HG03095 (cell line): ENCODE measurements at regions not wholly inside any gene's neighbourhood (a gene's known extent, or its start where the extent isn't known, plus 50 kb on each side); places are given as distances from the start of the nearest gene placed in this dataset.

Experiments used
- ATAC-seq: cut with Tn5 transposase; IDR thresholded peaks from one replicate; pipeline ENCODE4 v1.9.1; 2021; ENCODE audit warnings: moderate library complexity; ENCODE audit not compliant: unreplicated experiment

- ATAC-seq = no peak
These were observed 976.8 kb upstream of the CRIM1 start for GRCh38 chr2:35378791-35379190.

DNA sequence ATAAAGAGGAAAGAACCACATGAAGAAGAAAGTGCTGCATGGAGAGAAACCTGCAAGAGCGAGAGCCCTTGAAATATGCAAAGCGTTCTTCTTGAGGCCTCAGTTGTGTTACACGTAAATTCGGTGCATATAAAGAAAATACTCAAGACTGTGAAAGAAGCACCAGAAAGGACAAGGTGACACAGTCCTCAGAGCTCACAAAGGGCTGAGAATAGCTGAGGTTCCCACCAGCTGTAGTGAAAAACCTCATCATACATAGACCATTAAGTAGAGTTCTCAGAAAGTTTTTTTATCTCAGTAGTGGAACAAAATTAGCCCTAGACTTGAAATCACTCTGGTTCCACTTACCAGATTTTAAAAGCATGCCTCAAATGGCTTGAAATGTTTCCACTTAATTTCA, 980.7 kb upstream of the CRIM1 start:
- ATAC-seq = no peak

DNA sequence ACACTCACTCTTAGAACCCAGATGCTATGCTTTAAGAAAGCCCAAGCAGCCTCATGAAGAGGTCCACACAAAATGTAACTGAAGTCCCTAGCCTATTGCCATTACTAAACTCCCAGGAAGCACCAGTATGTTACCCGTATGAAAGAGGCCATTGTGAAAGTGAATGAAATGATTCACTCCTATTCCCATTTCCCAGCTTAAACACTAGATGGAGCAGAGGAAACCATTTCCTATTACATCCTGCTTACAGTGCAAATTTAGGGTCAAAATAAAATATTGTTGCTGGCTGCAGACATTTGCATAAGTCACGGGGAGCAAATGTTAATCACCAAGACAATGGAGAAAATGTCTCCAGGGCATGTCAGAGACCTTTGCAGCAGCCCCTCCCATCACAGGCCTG, 989.7 kb upstream of the CRIM1 start:
- no peak for ATAC-seq

DNA sequence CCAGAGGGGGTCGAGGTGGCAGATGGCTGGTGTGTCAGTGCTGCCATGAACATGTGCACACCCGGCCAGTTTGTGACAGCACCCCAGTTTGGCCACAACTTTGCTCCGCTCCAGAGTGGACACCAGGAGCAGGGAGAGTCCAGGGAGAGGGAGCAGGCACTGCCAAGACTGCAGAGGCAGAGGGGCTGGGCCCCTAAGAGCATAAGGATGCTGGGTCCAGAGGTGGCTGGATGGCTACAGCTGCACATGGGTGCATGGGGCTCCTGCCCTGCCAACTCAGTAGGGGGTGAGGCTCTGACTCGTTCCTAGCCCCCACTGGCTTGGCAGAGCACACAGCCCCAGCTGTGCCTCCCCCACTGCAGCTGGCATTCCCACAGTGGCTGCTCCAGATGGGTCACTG, 999.2 kb upstream of the CRIM1 start:
- ATAC-seq = no peak

DNA sequence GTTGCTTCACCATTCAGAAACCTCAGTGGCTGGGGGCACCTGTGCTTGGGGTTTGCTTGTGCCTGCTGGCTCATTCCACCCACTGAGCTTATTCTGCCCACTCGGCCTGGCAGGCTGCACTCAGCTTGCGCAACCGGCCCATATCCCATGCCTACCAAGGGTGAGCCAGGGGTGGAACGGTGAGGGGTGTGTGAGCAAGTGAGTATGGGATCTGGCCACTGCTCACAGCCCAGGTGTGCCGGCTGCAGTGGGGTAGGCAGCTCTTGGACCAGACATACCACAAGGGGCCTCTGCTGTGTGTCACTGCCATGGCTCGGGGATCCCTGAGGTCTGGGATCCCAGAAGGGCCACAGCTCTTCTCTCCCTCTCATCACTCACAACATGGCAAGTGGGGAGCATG, 1000.5 kb upstream of the CRIM1 start:
- ATAC-seq = no peak

- no peak for ATAC-seq
These were observed 1008.0 kb upstream of the CRIM1 start for GRCh38 chr2:35347561-35347960.

DNA sequence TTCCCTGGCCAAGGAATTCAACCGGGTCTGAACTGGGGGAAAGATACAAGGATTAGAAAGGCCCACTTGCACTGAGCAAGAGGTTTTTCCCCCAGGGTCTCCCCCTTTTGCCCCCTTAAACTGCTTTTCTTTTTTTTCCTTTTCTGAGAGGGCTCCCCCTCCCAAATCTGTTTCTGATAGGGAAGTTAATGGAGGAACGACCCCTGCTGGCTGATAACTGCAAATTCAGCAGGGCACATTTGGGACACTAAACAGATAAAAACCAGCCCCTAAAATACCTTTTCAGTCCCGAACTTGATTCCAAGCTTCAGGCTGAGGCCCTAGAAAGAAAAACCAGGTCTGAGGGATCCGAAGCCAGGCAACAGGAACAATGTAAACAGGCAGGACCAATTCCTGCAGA, 1012.4 kb upstream of the CRIM1 start:
- ATAC-seq = no peak

- ATAC-seq = no peak
These were observed 1016.4 kb upstream of the CRIM1 start for GRCh38 chr2:35339211-35339610.

DNA sequence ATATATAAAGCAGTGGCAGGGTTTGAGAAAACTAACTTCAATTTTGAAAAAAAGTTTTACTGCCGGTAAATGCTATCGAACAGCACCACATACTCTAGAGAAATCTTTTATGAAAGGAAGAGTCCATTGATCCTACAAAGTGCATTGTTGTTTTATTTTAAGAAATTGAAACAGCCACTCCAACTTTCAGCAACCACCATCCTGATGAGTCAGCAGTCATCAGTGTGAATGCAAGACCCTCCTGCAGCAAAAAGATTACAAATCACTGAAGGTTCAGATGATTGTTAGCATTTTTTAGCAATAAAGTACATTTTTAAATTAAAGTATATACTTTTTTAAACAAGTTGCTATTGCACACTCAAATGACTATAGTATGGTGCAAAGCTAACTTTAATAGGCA, 1017.7 kb upstream of the CRIM1 start:
- no peak for ATAC-seq

GRCh38 chr2:35314049-35314448, 1041.5 kb upstream of the CRIM1 start:
- no peak for ATAC-seq

- no peak for ATAC-seq
These were observed 1054.2 kb upstream of the CRIM1 start for GRCh38 chr2:35301369-35301768.

GRCh38 chr2:35298493-35298892, 1057.1 kb upstream of the CRIM1 start:
- ATAC-seq = no peak

GRCh38 chr2:35297403-35297802, 1058.2 kb upstream of the CRIM1 start:
- no peak for ATAC-seq

- no peak for ATAC-seq
These were observed 1060.8 kb upstream of the CRIM1 start for GRCh38 chr2:35294636-35295263.

- ATAC-seq = no peak
These were observed 1062.3 kb upstream of the CRIM1 start for GRCh38 chr2:35293261-35293660.

DNA sequence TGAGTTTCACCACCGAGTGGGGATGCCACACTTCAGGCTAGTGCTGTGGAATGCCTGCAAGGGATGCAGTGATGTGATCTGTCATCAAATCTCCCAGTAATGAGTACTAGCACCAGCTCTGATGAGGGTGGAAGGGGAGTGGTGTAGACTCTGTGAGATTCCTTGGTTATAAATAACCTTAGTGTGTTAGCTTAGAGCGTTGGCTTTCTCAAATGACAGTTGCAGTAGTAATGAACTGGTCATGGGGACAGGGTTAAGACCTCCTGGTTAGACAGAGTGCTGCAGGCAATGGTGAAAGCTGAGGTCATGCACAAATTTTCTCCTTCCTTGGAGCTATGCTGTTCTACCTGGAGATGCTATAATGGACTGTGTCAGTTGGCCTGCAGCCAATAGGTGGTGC, 1063.4 kb upstream of the CRIM1 start:
- no peak for ATAC-seq

GRCh38 chr2:35281702-35282101, 1073.9 kb upstream of the CRIM1 start:
- ATAC-seq = no peak

DNA sequence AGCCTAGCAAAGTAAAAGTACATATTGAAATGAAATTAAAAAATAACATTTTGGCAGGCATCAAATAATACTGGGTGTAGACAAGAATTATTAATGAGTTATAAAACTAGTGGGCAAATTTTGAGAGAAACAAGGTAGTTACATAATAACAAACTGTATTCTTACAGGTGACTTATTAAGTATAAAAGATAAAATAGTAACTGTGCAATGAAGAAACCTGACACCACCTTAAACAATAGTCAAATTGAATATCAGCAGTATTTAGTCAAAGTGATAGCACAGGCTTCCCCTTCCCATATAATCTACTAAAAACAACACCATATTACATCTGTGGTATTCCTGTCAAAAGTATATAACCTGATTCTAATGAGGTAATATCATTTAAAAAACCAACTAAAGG, 1099.8 kb upstream of the CRIM1 start:
- no peak for ATAC-seq

DNA sequence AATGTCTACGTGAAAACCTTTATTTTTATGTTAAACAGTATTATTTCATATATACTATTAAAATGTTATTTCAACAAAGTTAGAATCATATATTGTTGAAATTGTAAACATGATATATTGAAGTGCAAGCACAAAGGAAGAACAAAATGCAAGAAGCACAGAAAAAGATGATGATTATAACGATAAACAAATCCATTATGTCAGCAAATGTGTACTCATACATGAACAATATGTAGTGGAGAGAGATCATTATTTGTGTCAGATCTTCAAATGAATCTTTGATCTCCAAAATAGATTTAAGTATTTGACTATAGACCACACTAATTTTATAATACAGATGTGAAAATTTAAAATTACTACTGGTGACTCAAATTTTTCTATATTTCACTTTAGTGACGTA, 1104.4 kb upstream of the CRIM1 start:
- ATAC-seq = no peak

GRCh38 chr2:35246702-35247101, 1108.9 kb upstream of the CRIM1 start:
- no peak for ATAC-seq

DNA sequence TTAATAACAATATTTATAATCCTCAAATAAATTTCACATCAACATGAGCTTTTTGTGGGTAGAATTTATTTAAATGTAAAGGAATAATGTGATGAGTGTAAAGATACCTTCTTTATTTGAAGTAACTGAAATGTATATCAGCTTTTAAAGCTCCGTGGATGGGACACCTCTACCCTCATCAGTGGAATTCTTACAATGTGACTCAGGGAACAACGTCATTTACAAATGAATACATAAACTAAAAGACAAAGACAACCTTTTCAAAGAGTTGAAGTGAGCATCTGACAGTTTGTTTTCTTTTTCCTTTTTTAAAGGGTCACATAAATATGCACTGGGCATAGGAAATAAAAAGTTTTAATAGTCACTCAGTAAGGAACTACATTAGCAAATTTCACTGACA, 1127.0 kb upstream of the CRIM1 start:
- ATAC-seq = no peak

DNA sequence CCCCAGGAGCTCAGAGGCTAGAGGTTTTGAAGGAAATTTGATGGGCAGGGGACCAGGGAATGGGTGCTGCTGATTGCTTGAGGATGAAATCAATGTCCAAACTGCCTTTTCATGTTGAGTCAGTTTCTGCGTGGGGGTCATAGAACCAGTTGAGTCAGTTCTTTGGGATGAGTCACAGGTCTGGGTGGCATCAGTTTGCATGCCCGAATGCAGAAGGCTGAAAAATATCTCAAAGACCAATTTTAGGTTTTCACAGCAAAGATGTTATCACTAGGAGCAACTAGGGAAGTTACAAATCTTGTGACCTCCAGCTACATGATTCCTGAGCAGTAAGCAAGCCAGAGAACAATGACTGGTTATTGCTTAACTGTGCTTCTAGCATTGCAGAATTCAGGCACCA, 1135.1 kb upstream of the CRIM1 start:
- no peak for ATAC-seq

DNA sequence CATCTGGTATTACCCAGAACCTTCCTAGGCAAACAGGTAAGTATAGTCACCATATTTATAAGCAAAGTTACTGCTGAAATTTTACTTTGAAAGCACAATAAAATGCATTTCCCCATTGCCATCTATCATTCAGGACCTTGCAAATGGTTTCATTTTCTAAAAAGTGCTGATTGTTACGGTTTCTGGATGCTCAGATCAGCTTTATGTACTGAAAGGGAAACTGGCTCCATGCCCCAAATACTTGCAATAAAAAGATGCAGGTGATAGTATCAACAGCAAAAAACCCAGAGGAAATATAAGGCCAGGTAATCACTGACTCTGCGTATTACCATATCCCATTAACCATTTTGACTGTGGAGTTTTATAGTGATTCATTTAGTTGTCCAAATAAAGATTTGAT, 1150.7 kb upstream of the CRIM1 start:
- no peak for ATAC-seq

DNA sequence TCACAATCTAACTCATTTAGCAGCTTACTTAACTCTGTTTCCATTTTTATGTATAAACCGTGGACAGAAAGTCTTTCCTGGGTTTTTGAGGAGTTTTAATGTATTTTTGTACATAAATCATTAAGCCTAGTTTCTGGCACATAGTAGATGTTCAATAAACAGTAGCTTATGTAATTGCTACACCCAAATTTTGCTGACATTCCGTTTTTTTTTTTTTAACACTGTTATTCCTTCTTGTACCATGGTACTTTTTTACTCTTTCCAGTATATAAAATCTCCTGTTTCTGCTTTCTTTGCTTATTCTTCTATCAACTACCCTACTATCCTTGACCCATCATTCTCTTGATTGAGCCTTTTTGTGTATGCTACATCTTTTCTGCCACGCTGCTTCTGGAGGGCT, 1151.3 kb upstream of the CRIM1 start:
- ATAC-seq = no peak
